Astrocyte of the spinal cord (primary cell): ENCODE measurements at regions not wholly inside any gene's neighbourhood (a gene's known extent, or its start where the extent isn't known, plus 50 kb on each side); places are given as distances from the start of the nearest gene placed in this dataset.
A peak's percentile ranks its signal among the peaks of the same experiment; 100 is the strongest.

Experiments
- DNase-seq: peaks from one replicate; pipeline ENCODE4 v3.0.0; 2011; ENCODE audit warnings: low read depth, low spot score
- H3K4me3 ChIP-seq: 2 replicates; pipeline ENCODE4 v1.5.1; 2011; ENCODE audit warnings: low read depth, mild to moderate bottlenecking, low read length, moderate library complexity
- CTCF ChIP-seq: IDR thresholded peaks from 2 replicates; pipeline ENCODE4 v1.5.1; 2012; ENCODE audit warnings: low read depth, mild to moderate bottlenecking, low read length, inconsistent platforms
- in situ Hi-C: cut with HindIII; loops from 2 replicates; pipeline ENCODE4 v1.10.0; 2017; ENCODE audit warnings: low sequenced_read_pairs

- in situ Hi-C loops, result no loop called here
- DNase-seq, result no peak
- H3K4me3 ChIP-seq, result no peak overlapping the region
- no peak for TF ChIP-seq CTCF
These were observed 305.8 kb upstream of the ZP4 start for GRCh38 chr1:238196516-238196915.

GRCh38 chr1:238191170-238191569, 300.4 kb upstream of the ZP4 start:
- DNase-seq, result no peak
- H3K4me3 ChIP-seq, result no peak overlapping the region
- in situ Hi-C loops, result no loop called here
- TF ChIP-seq CTCF, result no peak

GRCh38 chr1:238187575-238187949, 296.8 kb upstream of the ZP4 start:
- DNase-seq, result no peak
- in situ Hi-C loops, result no loop called here
- no peak for TF ChIP-seq CTCF
- H3K4me3 ChIP-seq, result no peak overlapping the region

GRCh38 chr1:238186887-238187574, 296.3 kb upstream of the ZP4 start:
- H3K4me3 ChIP-seq, result no peak overlapping the region
- DNase-seq, result no peak
- TF ChIP-seq CTCF, result no peak
- in situ Hi-C loops, result no loop called here

- in situ Hi-C loops, result no loop called here
- TF ChIP-seq CTCF, result no peak
- no peak overlapping the region for H3K4me3 ChIP-seq
- peak; percentile 71 for DNase-seq
These were observed 287.4 kb upstream of the ZP4 start for GRCh38 chr1:238177960-238178645.

- DNase-seq, result peak; percentile 1
- H3K4me3 ChIP-seq, result no peak overlapping the region
- in situ Hi-C loops, result no loop called here
- no peak for TF ChIP-seq CTCF
These were observed 286.6 kb upstream of the ZP4 start for GRCh38 chr1:238177351-238177750.
